HG03159 (cell line): ENCODE measurements at regions not wholly inside any gene's neighbourhood (a gene's known extent, or its start where the extent isn't known, plus 50 kb on each side); places are given as distances from the start of the nearest gene placed in this dataset.
A peak's percentile ranks its signal among the peaks of the same experiment; 100 is the strongest.
"Not testable (repeated sequence)": the region's sequence is repeated elsewhere in the genome, so short reads cannot be mapped to it uniquely, and the experiment has no call there.

Experiments used
- ATAC-seq: cut with Tn5 transposase; IDR thresholded peaks from one replicate; pipeline ENCODE4 v1.9.1; 2021; ENCODE audit warnings: mild to moderate bottlenecking, moderate library complexity; ENCODE audit not compliant: unreplicated experiment

- ATAC-seq, result no peak
Measured at GRCh38 chr2:196515608-196516007, 123.9 kb upstream of the CCDC150 start.

GRCh38 chr2:196516564-196516963 lies 123.0 kb upstream of the CCDC150 start:
- ATAC-seq, result no peak

GRCh38 chr2:196520605-196521004 lies 118.9 kb upstream of the CCDC150 start:
- no peak for ATAC-seq

- not testable (repeated sequence) for ATAC-seq
Measured at GRCh38 chr2:196526981-196527725, 112.4 kb upstream of the CCDC150 start.

GRCh38 chr2:196528486-196529223 lies 110.9 kb upstream of the CCDC150 start:
- no peak for ATAC-seq

GRCh38 chr2:196530910-196531309 lies 108.6 kb upstream of the CCDC150 start:
- peak; percentile 51 for ATAC-seq

GRCh38 chr2:196533772-196534397 lies 105.6 kb upstream of the CCDC150 start:
- ATAC-seq, result no peak

- ATAC-seq, result no peak
Measured at GRCh38 chr2:196534495-196534894, 105.0 kb upstream of the CCDC150 start.

- ATAC-seq, result no peak
Measured at GRCh38 chr2:196535061-196535460, 104.5 kb upstream of the CCDC150 start.

- no peak for ATAC-seq
Measured at GRCh38 chr2:196535742-196536141, 103.8 kb upstream of the CCDC150 start.

GRCh38 chr2:196537311-196537710 lies 102.2 kb upstream of the CCDC150 start:
- no peak for ATAC-seq

GRCh38 chr2:196538189-196538588 lies 101.3 kb upstream of the CCDC150 start:
- no peak for ATAC-seq

- no peak for ATAC-seq
Measured at GRCh38 chr2:196538646-196539045, 100.9 kb upstream of the CCDC150 start.

GRCh38 chr2:196544906-196545433 lies 94.5 kb upstream of the CCDC150 start:
- no peak for ATAC-seq

- ATAC-seq, result no peak
Measured at GRCh38 chr2:196546151-196546919, 93.2 kb upstream of the CCDC150 start.

GRCh38 chr2:196549052-196549451 lies 90.5 kb upstream of the CCDC150 start:
- ATAC-seq, result no peak

GRCh38 chr2:196551014-196551413 lies 88.5 kb upstream of the CCDC150 start:
- ATAC-seq, result no peak

GRCh38 chr2:196555161-196555560 lies 84.4 kb upstream of the CCDC150 start:
- no peak for ATAC-seq

GRCh38 chr2:196555726-196556125 lies 83.8 kb upstream of the CCDC150 start:
- ATAC-seq, result no peak

- ATAC-seq, result no peak
Measured at GRCh38 chr2:196558497-196558896, 81.0 kb upstream of the CCDC150 start.

- no peak for ATAC-seq
Measured at GRCh38 chr2:196563876-196564275, 75.6 kb upstream of the CCDC150 start.
